GM23338 (cell line): ENCODE measurements at regions not wholly inside any gene's neighbourhood (a gene's known extent, or its start where the extent isn't known, plus 50 kb on each side); places are given as distances from the start of the nearest gene placed in this dataset.

Experiments used
- CREB1 ChIP-seq: fragments of 250-450 bp; sonication (Bioruptor Pico); IDR thresholded peaks from 2 replicates; pipeline ENCODE4 v1.5.0; 2020; ENCODE audit warnings: low read depth, mild to moderate bottlenecking, moderate library complexity
- CTCF ChIP-seq, 2 experiments: fragments of 200-600 bp in 1 of 2; sonication (generic) in 1 of 2; conservative IDR thresholded peaks; 2 replicates each; pipeline versions ENCODE4 v1.5.1 to v1.6.1; 2016 to 2017; ENCODE audit warnings: antibody characterized with exemption in 2 of 2, low read depth in 2 of 2, mild to moderate bottlenecking in 2 of 2, moderate library complexity in 1 of 2
- ETS1 ChIP-seq: IDR thresholded peaks from 2 replicates; pipeline ENCODE4 v1.6.1; 2016; ENCODE audit warnings: antibody characterized with exemption
- EZH2 ChIP-seq: fragments of 200-600 bp; sonication (generic); IDR thresholded peaks from one replicate; pipeline ENCODE4 v1.8.0; 2017; ENCODE audit warnings: antibody characterized with exemption, mild to moderate bottlenecking, low read depth; ENCODE audit not compliant: unreplicated experiment
- EZH2phosphoT487 ChIP-seq: fragments of 200-600 bp; sonication (generic); IDR thresholded peaks from one replicate; pipeline ENCODE4 v1.8.1; 2018; ENCODE audit warnings: antibody characterized with exemption; ENCODE audit not compliant: unreplicated experiment
- JUNB ChIP-seq: IDR thresholded peaks from one replicate; pipeline ENCODE4 v1.6.1; 2016; ENCODE audit warnings: antibody characterized with exemption; ENCODE audit not compliant: unreplicated experiment
- POLR2AphosphoS5 ChIP-seq: IDR thresholded peaks from 2 replicates; pipeline ENCODE4 v1.6.1; 2016; ENCODE audit warnings: antibody characterized with exemption, low read depth
- REST ChIP-seq: IDR thresholded peaks from one replicate; pipeline ENCODE4 v1.6.1; 2018; ENCODE audit warnings: antibody characterized with exemption; ENCODE audit not compliant: unreplicated experiment
- STAT1 ChIP-seq: IDR thresholded peaks from one replicate; pipeline ENCODE4 v1.6.1; 2016; ENCODE audit warnings: antibody characterized with exemption; ENCODE audit not compliant: unreplicated experiment
- ZNF114 ChIP-seq: fragments of 250-450 bp; sonication (Bioruptor Pico); IDR thresholded peaks from 2 replicates; pipeline ENCODE4 v1.5.0; 2020; ENCODE audit warnings: mild to moderate bottlenecking, moderate library complexity
- ZNF462 ChIP-seq: fragments of 250-450 bp; sonication (Bioruptor Pico); IDR thresholded peaks from 2 replicates; pipeline ENCODE4 v1.5.0; 2020; ENCODE audit warnings: mild to moderate bottlenecking, moderate library complexity

- TF ChIP-seq CREB1 (no peak), EZH2phosphoT487 (no peak), CTCF (conservative IDR thresholded peaks at IDR 0.05; ENCODE audit: low read depth in 2 of 2) (no peak), EZH2 (no peak), ZNF114 (CRISPR knock-in tag) (no peak), JUNB (no peak), POLR2AphosphoS5 (no peak), REST (no peak), ZNF462 (CRISPR knock-in tag) (no peak), ETS1 (no peak), STAT1 (no peak)
These were observed 530.3 kb downstream of the SPATA31D1 start for GRCh38 chr9:82518868-82519267.
